Left ventricle myocardium inferior (tissue), 1 donor: ENCODE measurements at regions not wholly inside any gene's neighbourhood (a gene's known extent, or its start where the extent isn't known, plus 50 kb on each side); places are given as distances from the start of the nearest gene placed in this dataset.

Experiments used
- DNase-seq: peaks from one replicate; pipeline ENCODE4 v3.0.0-alpha.2; 2020
- H3K27ac ChIP-seq: fragments of 200-600 bp; replicated peaks from 2 replicates; pipeline ENCODE4 v1.8.0; 2021
- H3K27me3 ChIP-seq: fragments of 200-600 bp; 2 replicates; pipeline ENCODE4 v1.8.0; 2021; ENCODE audit warnings: low read depth
- H3K36me3 ChIP-seq: fragments of 200-600 bp; 2 replicates; pipeline ENCODE4 v1.8.0; 2021
- H3K4me1 ChIP-seq: fragments of 200-600 bp; 2 replicates; pipeline ENCODE4 v1.8.0; 2021
- H3K4me3 ChIP-seq: fragments of 200-600 bp; 2 replicates; pipeline ENCODE4 v1.8.0; 2021; ENCODE audit warnings: mild to moderate bottlenecking, moderate library complexity
- H3K9me3 ChIP-seq: fragments of 200-600 bp; replicated peaks from 2 replicates; pipeline ENCODE4 v1.8.0; 2021
- intact Hi-C: fragments of 100-400 bp; cut with micrococcal nuclease; formaldehyde crosslinking; loops from one replicate; pipeline ENCODE4 v1.11.0; 2022
- TF ChIP-seq, protein P1 (sequence below): fragments of 200-600 bp; IDR thresholded peaks from 2 replicates; pipeline ENCODE4 v1.8.0; 2021; ENCODE audit warnings: antibody characterized with exemption, mild to moderate bottlenecking, borderline replicate concordance
- donor health status: DM: no; HTN: yes; CAD: no; lungs with severe emphysema.

- no peak overlapping the region for H3K4me3 ChIP-seq
- DNase-seq: no peak
- intact Hi-C loops: no loop called here
- H3K27ac ChIP-seq: peak overlapping the region; percentile 57
- H3K9me3 ChIP-seq: no peaks in the 10 kb centered on the region
- H3K27me3 ChIP-seq: no peaks in the 10 kb centered on the region
- H3K4me1 ChIP-seq: no peaks in the 10 kb centered on the region
- no peaks in the 10 kb centered on the region for H3K36me3 ChIP-seq
- TF ChIP-seq, protein P1, sequence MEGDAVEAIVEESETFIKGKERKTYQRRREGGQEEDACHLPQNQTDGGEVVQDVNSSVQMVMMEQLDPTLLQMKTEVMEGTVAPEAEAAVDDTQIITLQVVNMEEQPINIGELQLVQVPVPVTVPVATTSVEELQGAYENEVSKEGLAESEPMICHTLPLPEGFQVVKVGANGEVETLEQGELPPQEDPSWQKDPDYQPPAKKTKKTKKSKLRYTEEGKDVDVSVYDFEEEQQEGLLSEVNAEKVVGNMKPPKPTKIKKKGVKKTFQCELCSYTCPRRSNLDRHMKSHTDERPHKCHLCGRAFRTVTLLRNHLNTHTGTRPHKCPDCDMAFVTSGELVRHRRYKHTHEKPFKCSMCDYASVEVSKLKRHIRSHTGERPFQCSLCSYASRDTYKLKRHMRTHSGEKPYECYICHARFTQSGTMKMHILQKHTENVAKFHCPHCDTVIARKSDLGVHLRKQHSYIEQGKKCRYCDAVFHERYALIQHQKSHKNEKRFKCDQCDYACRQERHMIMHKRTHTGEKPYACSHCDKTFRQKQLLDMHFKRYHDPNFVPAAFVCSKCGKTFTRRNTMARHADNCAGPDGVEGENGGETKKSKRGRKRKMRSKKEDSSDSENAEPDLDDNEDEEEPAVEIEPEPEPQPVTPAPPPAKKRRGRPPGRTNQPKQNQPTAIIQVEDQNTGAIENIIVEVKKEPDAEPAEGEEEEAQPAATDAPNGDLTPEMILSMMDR: no peak
Observed at GRCh38 chr7:47215640-47216039, 366.3 kb downstream of the TNS3 start.

DNA sequence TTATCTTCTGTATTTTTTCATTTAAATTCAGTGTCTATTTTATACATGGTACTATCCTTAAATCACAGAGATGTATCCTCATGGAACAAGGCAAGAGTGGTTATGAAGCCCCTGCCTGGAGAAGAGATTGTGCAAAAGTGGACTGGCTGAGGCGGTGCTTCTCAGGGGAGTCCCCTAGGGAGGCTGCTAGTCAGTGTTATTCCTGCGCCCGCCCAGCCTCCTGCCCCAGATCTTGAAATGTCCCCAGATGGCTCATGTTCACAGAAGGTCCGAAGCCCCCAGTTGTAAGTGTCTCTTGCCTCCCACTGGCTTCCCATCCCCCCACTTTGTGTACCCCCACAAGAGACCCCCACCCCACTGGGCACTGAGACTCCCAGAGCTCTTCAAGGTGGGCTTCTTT lies 366.9 kb downstream of the TNS3 start:
- Histone ChIP-seq H3K27me3 (no peaks in the 10 kb centered on the region), H3K36me3 (no peaks in the 10 kb centered on the region), H3K9me3 (peaks cover 6% of the 10 kb centered on the region), H3K27ac (peak overlapping the region; percentile 57), H3K4me1 (no peaks in the 10 kb centered on the region), H3K4me3 (no peak overlapping the region)
- no peak for DNase-seq
- TF ChIP-seq, protein P1: no peak
- intact Hi-C loops: no loop called here

DNA sequence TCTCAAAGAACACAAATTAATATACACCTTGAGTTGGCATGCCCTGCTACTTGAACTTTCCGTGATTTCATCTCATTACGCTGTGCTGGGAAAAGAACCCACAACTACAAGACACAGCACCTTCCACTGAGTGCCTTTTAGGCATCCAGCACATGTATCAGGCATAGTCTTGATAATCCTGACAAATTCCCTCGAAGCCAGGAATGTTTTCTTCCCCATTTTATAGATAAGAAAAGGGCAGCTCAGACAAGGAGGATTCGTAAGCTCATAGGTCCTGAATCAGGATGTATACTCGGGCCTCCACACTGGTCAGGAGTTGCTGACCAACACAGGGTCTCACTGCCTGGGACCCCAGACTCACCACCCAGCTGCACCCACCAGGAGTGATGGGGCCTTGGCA lies 368.6 kb downstream of the TNS3 start:
- H3K27ac ChIP-seq: no peak overlapping the region
- intact Hi-C loops: no loop called here

DNA sequence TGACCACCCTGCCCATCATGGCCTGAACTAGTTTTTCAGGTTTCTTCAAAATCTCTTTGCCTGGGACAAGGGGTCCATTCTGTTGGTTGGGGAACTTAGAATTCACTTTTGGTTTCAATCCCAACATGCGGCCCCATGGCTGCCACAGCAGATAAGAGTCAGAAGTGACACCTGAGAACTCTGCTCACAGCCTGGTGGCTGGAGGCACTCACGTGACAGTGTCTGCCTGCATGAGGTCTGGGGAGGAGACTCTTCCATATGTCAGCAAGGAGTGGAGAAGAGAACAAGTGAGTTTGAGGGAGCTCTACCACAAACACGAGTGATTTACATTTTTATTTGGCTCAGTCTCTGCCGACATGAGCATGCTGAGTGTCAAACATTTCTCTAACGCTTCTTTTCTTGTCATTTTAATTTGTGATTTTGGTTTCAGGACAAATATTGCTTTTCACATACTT lies 370.4 kb downstream of the TNS3 start:
- intact Hi-C loops: no loop called here

More for the DNA sequence above, 368.6 kb downstream of the TNS3 start:
- Histone ChIP-seq H3K27me3 (no peaks in the 10 kb centered on the region), H3K36me3 (no peaks in the 10 kb centered on the region), H3K4me1 (no peaks in the 10 kb centered on the region), H3K4me3 (no peak overlapping the region), H3K9me3 (peaks cover 6% of the 10 kb centered on the region)
- TF ChIP-seq, protein P1: no peak
- no peak for DNase-seq

DNA sequence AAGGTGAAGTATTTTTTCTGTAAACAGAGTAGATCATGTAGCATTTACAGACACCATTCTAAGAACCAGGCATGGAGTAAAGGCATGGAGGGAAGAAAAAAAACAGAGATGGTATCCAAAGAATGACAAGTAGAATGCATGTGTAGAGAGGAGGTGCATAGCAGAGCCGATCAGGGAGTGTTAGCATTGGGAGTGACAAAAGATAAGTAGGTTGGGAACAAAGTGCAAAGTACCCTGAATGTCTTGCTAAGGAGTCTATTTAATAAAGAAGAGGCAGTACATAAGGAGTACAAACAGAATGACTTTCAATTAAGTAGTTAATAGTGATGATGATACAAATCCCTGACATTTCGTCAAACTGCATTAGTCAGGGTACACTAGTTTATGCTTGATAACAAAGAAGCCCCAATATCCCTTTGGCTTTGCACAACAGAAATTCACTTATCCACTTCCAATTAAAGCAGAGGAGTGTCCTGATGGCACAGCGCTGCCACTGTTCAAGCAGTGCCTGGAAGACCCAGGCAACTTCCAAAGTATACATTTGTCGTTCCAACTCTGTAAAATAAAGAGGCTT lies 371.5 kb downstream of the TNS3 start:
- Histone ChIP-seq H3K36me3 (no peaks in the 10 kb centered on the region), H3K27ac (no peak overlapping the region), H3K4me3 (no peak overlapping the region), H3K9me3 (peaks cover 7% of the 10 kb centered on the region), H3K4me1 (no peaks in the 10 kb centered on the region), H3K27me3 (no peaks in the 10 kb centered on the region)
- intact Hi-C loops: no loop called here
- no peak for DNase-seq
- TF ChIP-seq, protein P1: no peak

More for the DNA sequence above, 370.4 kb downstream of the TNS3 start:
- Histone ChIP-seq H3K27ac (no peak overlapping the region), H3K9me3 (peaks cover 6% of the 10 kb centered on the region), H3K4me1 (no peaks in the 10 kb centered on the region), H3K27me3 (no peaks in the 10 kb centered on the region), H3K36me3 (no peaks in the 10 kb centered on the region), H3K4me3 (no peak overlapping the region)
- TF ChIP-seq, protein P1: no peak
- no peak for DNase-seq
